ENCODE measurements at regions not wholly inside any gene's neighbourhood (a gene's known extent, or its start where the extent isn't known, plus 50 kb on each side); places are given as distances from the start of the nearest gene placed in this dataset.

GRCh38 chr12:67876305-67876915 lies 112.8 kb upstream of the IFNG-AS1 start:
- H3K36me3 ChIP-seq (ENCODE audit: control insufficient read depth in 2 of 2, insufficient read depth in 2 of 2, low read length in 1 of 2), result no peaks in the 10 kb centered on the region
- no peaks in the 10 kb centered on the region for H3K27me3 ChIP-seq (ENCODE audit: control insufficient read depth in 2 of 2, insufficient read depth in 1 of 2, low read length in 1 of 2)
- no peak for DNase-seq (ENCODE audit: low read depth in 6 of 9, low spot score in 9 of 9)
- no peak overlapping the region for H3K4me3 ChIP-seq (ENCODE audit: low read length in 2 of 2)
- H3K27ac ChIP-seq (ENCODE audit: low read depth in 1 of 2, low read length in 1 of 2), result no peak overlapping the region
- H3K4me1 ChIP-seq (ENCODE audit: control insufficient read depth in 2 of 2, insufficient read depth in 2 of 2, low read length in 2 of 2), result no peaks in the 10 kb centered on the region
- H3K9me3 ChIP-seq (ENCODE audit: control insufficient read depth in 2 of 2, insufficient read depth in 1 of 2, low read length in 1 of 2), result no peaks in the 10 kb centered on the region

GRCh38 chr12:67877727-67878126 lies 111.5 kb upstream of the IFNG-AS1 start:
- 98% methylated on average over 3 of the region's 3 CpGs for WGBS
- H3K4me3 ChIP-seq (ENCODE audit: low read length in 2 of 2), result no peak overlapping the region
- no peaks in the 10 kb centered on the region for H3K4me1 ChIP-seq (ENCODE audit: control insufficient read depth in 2 of 2, insufficient read depth in 2 of 2, low read length in 2 of 2)
- no peak overlapping the region for H3K27ac ChIP-seq (ENCODE audit: low read depth in 1 of 2, low read length in 1 of 2)
- H3K9me3 ChIP-seq (ENCODE audit: control insufficient read depth in 2 of 2, insufficient read depth in 1 of 2, low read length in 1 of 2), result no peaks in the 10 kb centered on the region
- no peak for DNase-seq (ENCODE audit: low read depth in 6 of 9, low spot score in 9 of 9)
- no peaks in the 10 kb centered on the region for H3K27me3 ChIP-seq (ENCODE audit: control insufficient read depth in 2 of 2, insufficient read depth in 1 of 2, low read length in 1 of 2)
- H3K36me3 ChIP-seq (ENCODE audit: control insufficient read depth in 2 of 2, insufficient read depth in 2 of 2, low read length in 1 of 2), result no peaks in the 10 kb centered on the region

GRCh38 chr12:67879937-67880336 lies 109.3 kb upstream of the IFNG-AS1 start:
- Histone ChIP-seq H3K27ac (ENCODE audit: low read depth in 1 of 2, low read length in 1 of 2) (no peak overlapping the region), H3K27me3 (ENCODE audit: control insufficient read depth in 2 of 2, insufficient read depth in 1 of 2, low read length in 1 of 2) (no peaks in the 10 kb centered on the region), H3K36me3 (ENCODE audit: control insufficient read depth in 2 of 2, insufficient read depth in 2 of 2, low read length in 1 of 2) (no peaks in the 10 kb centered on the region), H3K4me3 (ENCODE audit: low read length in 2 of 2) (no peak overlapping the region), H3K9me3 (ENCODE audit: control insufficient read depth in 2 of 2, insufficient read depth in 1 of 2, low read length in 1 of 2) (no peaks in the 10 kb centered on the region), H3K4me1 (ENCODE audit: control insufficient read depth in 2 of 2, insufficient read depth in 2 of 2, low read length in 2 of 2) (no peaks in the 10 kb centered on the region)
- WGBS, result 87% methylated on average over 5 of the region's 5 CpGs
- DNase-seq (ENCODE audit: low read depth in 6 of 9, low spot score in 9 of 9), result no peak

- WGBS, result 94% methylated on average over 2 of the region's 2 CpGs
Observed at GRCh38 chr12:67881565-67881964, 107.7 kb upstream of the IFNG-AS1 start.

GRCh38 chr12:67884596-67884995 lies 104.7 kb upstream of the IFNG-AS1 start:
- Histone ChIP-seq H3K4me3 (ENCODE audit: low read length in 2 of 2) (no peak overlapping the region), H3K9me3 (ENCODE audit: control insufficient read depth in 2 of 2, insufficient read depth in 1 of 2, low read length in 1 of 2) (no peaks in the 10 kb centered on the region), H3K27me3 (ENCODE audit: control insufficient read depth in 2 of 2, insufficient read depth in 1 of 2, low read length in 1 of 2) (no peaks in the 10 kb centered on the region), H3K27ac (ENCODE audit: low read depth in 1 of 2, low read length in 1 of 2) (no peak overlapping the region), H3K4me1 (ENCODE audit: control insufficient read depth in 2 of 2, insufficient read depth in 2 of 2, low read length in 2 of 2) (no peaks in the 10 kb centered on the region), H3K36me3 (ENCODE audit: control insufficient read depth in 2 of 2, insufficient read depth in 2 of 2, low read length in 1 of 2) (no peaks in the 10 kb centered on the region)
- WGBS, result 46% methylated on average over 2 of the region's 2 CpGs
- DNase-seq (ENCODE audit: low read depth in 6 of 9, low spot score in 9 of 9), result no peak

More at GRCh38 chr12:67881565-67881964, 107.7 kb upstream of the IFNG-AS1 start:
- no peaks in the 10 kb centered on the region for H3K36me3 ChIP-seq (ENCODE audit: control insufficient read depth in 2 of 2, insufficient read depth in 2 of 2, low read length in 1 of 2)
- H3K4me3 ChIP-seq (ENCODE audit: low read length in 2 of 2), result no peak overlapping the region
- H3K4me1 ChIP-seq (ENCODE audit: control insufficient read depth in 2 of 2, insufficient read depth in 2 of 2, low read length in 2 of 2), result no peaks in the 10 kb centered on the region
- H3K9me3 ChIP-seq (ENCODE audit: control insufficient read depth in 2 of 2, insufficient read depth in 1 of 2, low read length in 1 of 2), result no peaks in the 10 kb centered on the region
- H3K27me3 ChIP-seq (ENCODE audit: control insufficient read depth in 2 of 2, insufficient read depth in 1 of 2, low read length in 1 of 2), result no peaks in the 10 kb centered on the region
- H3K27ac ChIP-seq (ENCODE audit: low read depth in 1 of 2, low read length in 1 of 2), result no peak overlapping the region
- no peak for DNase-seq (ENCODE audit: low read depth in 6 of 9, low spot score in 9 of 9)

GRCh38 chr12:67885375-67886169 lies 103.7 kb upstream of the IFNG-AS1 start:
- WGBS, result 71% methylated on average over 7 of the region's 7 CpGs

GRCh38 chr12:67887065-67887464 lies 102.2 kb upstream of the IFNG-AS1 start:
- Histone ChIP-seq H3K27ac (ENCODE audit: low read depth in 1 of 2, low read length in 1 of 2) (no peak overlapping the region), H3K27me3 (ENCODE audit: control insufficient read depth in 2 of 2, insufficient read depth in 1 of 2, low read length in 1 of 2) (no peaks in the 10 kb centered on the region), H3K4me1 (ENCODE audit: control insufficient read depth in 2 of 2, insufficient read depth in 2 of 2, low read length in 2 of 2) (peaks cover 0 to 3% of the 10 kb centered on the region in 2 donors), H3K36me3 (ENCODE audit: control insufficient read depth in 2 of 2, insufficient read depth in 2 of 2, low read length in 1 of 2) (no peaks in the 10 kb centered on the region), H3K4me3 (ENCODE audit: low read length in 2 of 2) (no peak overlapping the region), H3K9me3 (ENCODE audit: control insufficient read depth in 2 of 2, insufficient read depth in 1 of 2, low read length in 1 of 2) (no peaks in the 10 kb centered on the region)
- no peak for DNase-seq (ENCODE audit: low read depth in 6 of 9, low spot score in 9 of 9)

More at GRCh38 chr12:67885375-67886169, 103.7 kb upstream of the IFNG-AS1 start:
- Histone ChIP-seq H3K4me1 (ENCODE audit: control insufficient read depth in 2 of 2, insufficient read depth in 2 of 2, low read length in 2 of 2) (no peaks in the 10 kb centered on the region), H3K4me3 (ENCODE audit: low read length in 2 of 2) (no peak overlapping the region), H3K27ac (ENCODE audit: low read depth in 1 of 2, low read length in 1 of 2) (no peak overlapping the region), H3K36me3 (ENCODE audit: control insufficient read depth in 2 of 2, insufficient read depth in 2 of 2, low read length in 1 of 2) (no peaks in the 10 kb centered on the region), H3K27me3 (ENCODE audit: control insufficient read depth in 2 of 2, insufficient read depth in 1 of 2, low read length in 1 of 2) (no peaks in the 10 kb centered on the region), H3K9me3 (ENCODE audit: control insufficient read depth in 2 of 2, insufficient read depth in 1 of 2, low read length in 1 of 2) (no peaks in the 10 kb centered on the region)
- no peak for DNase-seq (ENCODE audit: low read depth in 6 of 9, low spot score in 9 of 9)

GRCh38 chr12:67889931-67890330 lies 99.3 kb upstream of the IFNG-AS1 start:
- H3K36me3 ChIP-seq (ENCODE audit: control insufficient read depth in 2 of 2, insufficient read depth in 2 of 2, low read length in 1 of 2), result no peaks in the 10 kb centered on the region
- H3K9me3 ChIP-seq (ENCODE audit: control insufficient read depth in 2 of 2, insufficient read depth in 1 of 2, low read length in 1 of 2), result no peaks in the 10 kb centered on the region
- no peak for DNase-seq (ENCODE audit: low read depth in 6 of 9, low spot score in 9 of 9)
- H3K4me3 ChIP-seq (ENCODE audit: low read length in 2 of 2), result no peak overlapping the region
- no peaks in the 10 kb centered on the region for H3K27me3 ChIP-seq (ENCODE audit: control insufficient read depth in 2 of 2, insufficient read depth in 1 of 2, low read length in 1 of 2)
- peaks cover 0 to 3% of the 10 kb centered on the region in 2 donors for H3K4me1 ChIP-seq (ENCODE audit: control insufficient read depth in 2 of 2, insufficient read depth in 2 of 2, low read length in 2 of 2)
- 98% methylated on average over 2 of the region's 2 CpGs for WGBS
- no peak overlapping the region for H3K27ac ChIP-seq (ENCODE audit: low read depth in 1 of 2, low read length in 1 of 2)

- Histone ChIP-seq H3K9me3 (ENCODE audit: control insufficient read depth in 2 of 2, insufficient read depth in 1 of 2, low read length in 1 of 2) (no peaks in the 10 kb centered on the region), H3K27ac (ENCODE audit: low read depth in 1 of 2, low read length in 1 of 2) (no peak overlapping the region), H3K4me1 (ENCODE audit: control insufficient read depth in 2 of 2, insufficient read depth in 2 of 2, low read length in 2 of 2) (peaks cover 0 to 3% of the 10 kb centered on the region in 2 donors), H3K27me3 (ENCODE audit: control insufficient read depth in 2 of 2, insufficient read depth in 1 of 2, low read length in 1 of 2) (no peaks in the 10 kb centered on the region), H3K36me3 (ENCODE audit: control insufficient read depth in 2 of 2, insufficient read depth in 2 of 2, low read length in 1 of 2) (no peaks in the 10 kb centered on the region), H3K4me3 (ENCODE audit: low read length in 2 of 2) (no peak overlapping the region)
- peak in 2 of 9 donors; percentile 0 to 21 for DNase-seq (ENCODE audit: low read depth in 6 of 9, low spot score in 9 of 9)
- WGBS, result 62% methylated on average over 4 of the region's 4 CpGs
Observed at GRCh38 chr12:67890726-67891258, 98.5 kb upstream of the IFNG-AS1 start.

Data from thymus (tissue), 11 donors.